NCI-H524 (cell line): ENCODE measurements at regions not wholly inside any gene's neighbourhood (a gene's known extent, or its start where the extent isn't known, plus 50 kb on each side); places are given as distances from the start of the nearest gene placed in this dataset.
"Not testable (repeated sequence)": the region's sequence is repeated elsewhere in the genome, so short reads cannot be mapped to it uniquely, and the experiment has no call there.

ENCODE experiments used
- DNase-seq, 2 experiments: peaks; one replicate each; lab custom pipeline; 2025; lab: John Stamatoyannopoulos, UW

DNA sequence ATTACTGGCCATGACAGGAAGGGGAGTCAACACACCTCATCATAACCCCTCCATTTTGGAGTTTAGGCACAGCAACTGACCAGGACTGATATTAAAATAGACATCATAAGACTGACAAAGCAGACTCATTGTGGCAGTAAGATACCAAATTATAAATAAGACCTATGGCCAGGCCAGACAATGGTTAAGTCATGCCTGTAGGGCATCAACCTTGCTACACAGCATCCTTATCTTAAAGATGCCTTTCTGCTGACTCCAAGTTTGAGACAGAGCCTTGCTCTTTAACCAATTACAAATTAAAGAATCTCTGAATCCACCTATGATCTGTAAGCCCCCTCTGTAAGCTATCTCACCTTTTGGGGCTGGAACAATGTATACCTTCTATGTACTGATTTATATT, 65.5 kb downstream of the VCX2 start:
- DNase-seq, result no peak

DNA sequence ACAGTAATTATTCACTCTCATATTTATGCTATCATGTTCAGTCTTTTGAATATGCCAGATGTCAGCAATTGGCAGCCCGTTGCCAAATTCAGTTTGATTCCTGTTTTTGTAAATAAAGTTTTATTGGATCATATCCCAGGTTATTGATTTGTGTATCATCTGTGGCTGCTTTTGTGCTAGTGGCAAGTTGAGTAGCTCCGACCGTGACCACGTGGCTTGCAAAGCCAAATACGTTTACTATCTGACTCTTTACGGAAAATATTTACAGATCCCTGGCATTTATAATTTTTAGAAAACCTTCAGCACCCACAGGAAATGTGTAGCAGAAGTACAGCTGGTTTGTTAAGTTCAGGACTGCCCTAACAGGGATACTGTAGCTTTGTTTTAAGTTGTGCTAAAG, 67.4 kb downstream of the VCX2 start:
- DNase-seq, result no peak

DNA sequence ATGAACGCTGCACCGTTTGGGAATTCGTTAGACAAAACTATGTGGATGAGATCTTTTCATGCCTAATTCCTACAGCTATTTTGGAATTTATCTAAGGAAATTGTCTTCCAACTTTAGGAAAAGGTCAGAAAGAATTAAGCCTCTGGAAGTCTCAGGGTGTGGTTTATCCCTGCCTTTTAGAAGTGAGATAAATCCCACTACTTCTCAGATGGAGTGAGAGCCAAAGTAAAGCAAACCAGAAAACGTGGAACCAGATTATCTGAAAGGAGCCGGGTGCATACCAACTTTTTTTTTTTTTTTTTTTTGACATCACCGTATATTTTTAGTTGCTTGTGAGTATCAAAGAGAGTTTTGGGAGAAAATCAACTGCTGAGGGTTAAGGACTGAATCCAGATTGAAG, 79.6 kb downstream of the VCX2 start:
- no peak for DNase-seq

DNA sequence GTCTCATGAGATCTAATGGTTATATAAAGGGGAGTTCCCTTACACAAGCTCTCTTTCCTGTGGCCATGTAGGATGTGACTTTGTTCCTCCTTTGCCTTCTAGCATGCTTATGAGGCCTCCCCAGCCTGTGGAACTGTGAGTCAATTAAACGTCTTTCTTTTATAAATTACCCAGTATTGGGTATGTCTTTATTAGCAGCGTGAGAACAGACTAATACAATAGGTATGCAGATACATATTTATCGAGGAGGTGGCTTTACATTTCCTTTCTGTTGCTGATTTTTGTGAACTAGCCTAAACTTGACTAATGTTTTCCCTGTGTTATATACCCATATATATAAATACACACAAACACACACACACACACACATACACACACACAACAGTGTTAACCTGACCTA, 80.2 kb downstream of the VCX2 start:
- DNase-seq, result no peak

DNA sequence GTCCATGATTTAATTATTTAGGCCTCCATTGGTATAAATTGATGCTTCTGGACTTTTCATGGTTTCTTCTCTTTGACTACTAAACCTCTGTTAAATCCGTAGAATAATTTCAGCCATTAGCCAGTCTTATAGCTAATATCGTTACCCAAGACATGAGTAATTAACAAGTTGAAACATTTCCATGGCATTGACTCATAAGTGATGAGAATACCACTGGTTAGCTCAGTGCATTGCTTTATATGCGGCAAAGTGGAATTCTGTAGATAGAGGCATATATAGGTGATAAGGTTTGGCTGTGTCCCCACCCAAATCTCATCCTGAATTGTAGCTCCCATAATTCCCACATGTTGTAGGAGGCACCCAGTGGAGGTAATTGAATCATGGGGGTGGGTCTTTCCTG, 80.6 kb downstream of the VCX2 start:
- DNase-seq, result no peak

DNA sequence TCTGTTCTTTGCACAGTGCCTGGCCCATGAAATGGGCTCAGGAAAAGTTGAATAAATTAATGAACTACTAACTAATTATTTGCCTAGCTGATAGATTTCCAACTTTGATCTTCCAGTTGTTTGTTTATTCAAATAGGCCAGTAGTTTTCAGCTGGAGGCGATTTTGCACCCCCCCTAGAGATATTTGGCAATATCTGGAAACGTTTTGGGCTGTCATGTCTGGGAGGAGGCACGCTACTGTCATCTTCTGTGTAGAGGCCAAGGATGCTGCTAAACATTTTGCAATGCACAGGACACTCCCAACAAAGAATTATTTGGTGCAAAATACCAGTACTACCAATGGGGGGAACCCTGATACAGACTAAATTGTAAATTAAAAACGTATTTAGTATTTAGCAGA, 81.9 kb downstream of the VCX2 start:
- no peak for DNase-seq

DNA sequence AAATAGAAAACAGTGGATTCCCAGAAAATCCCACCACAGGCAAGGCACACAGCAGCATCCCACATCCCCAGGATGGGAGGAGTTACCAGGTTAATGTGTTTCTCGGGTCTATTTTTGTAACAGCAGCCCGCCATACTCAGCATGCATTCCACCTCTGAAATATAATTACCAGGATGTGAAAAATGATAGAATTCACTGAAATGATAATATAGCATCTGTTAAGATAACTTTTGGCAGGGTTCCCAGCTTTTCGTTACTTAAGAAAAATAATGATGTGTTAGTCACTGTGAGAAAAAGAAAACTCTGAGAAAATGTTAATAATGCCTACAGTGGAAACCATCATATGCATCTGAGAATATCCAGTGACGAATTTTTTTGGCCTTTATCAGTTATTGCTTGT, 87.1 kb downstream of the VCX2 start:
- peak; percentile 7 to 37 for DNase-seq

DNA sequence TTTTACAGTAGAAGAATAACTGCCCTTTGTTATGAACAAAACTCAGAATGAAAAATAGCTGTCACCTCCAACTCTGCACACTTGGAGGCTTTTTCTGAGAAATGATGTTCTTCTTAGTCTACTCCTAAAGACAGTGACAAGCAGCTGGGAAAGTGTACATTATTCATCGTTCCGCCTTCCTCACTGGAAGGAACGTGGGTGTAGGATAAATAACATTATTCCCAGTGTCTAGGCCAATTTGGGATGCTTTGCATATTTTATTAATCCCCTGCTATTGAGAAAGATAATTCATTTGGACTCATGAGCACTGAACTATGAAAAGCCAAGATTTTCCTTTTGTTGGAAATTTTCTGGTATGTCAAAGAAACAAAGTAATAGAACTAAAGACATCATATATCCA, 87.8 kb downstream of the VCX2 start:
- DNase-seq, result no peak

DNA sequence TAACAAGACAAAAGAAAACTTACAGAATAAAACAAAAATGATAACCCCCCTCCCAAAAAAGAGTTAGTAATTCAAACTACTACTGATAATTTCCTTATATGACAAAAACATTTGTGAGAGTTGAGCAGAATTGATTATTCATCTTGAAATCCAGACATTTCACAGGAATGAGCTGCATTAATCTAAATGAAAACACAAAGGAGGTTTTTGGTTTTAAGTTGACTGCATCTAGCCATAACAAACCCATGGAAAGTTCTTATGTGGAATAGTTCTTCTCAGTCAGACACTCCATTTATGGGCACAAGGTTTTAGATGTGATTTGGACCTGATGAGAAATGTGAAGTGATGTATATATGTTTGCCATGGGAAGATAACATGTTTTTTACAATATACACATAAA, 95.4 kb downstream of the VCX2 start:
- no peak for DNase-seq

DNA sequence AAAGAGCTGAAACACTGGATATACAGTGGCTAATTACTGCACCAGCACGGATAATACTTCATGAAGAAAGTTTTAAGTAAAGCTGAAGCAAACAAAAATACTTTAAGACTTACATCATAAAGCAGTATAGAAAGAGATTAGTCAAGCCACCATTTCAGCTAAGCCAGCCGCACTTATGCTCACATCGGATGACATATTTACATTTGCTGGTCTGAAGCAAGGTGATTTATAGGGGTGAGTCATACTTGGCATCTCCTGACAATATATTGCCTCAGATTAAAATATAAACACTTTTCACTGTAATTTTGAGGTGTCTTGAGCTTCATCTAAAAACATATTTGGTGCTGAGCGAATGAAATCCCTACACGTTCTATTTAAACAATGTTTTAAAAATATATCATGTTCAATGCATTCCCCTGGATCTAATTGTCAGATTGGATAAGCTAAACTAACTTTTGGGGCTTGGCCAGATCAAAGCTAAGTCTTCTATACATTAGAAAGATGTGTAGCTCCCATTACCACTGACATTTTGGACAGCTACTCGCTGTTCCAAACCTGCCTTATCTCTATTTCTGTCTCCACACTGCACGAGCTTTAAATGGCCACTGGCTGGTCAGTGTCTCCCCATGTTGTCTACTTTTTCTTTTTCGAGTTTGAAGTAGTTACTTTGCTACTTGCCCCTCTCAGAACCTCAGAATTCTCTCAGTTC, 103.2 kb downstream of the VCX2 start:
- no peak for DNase-seq

DNA sequence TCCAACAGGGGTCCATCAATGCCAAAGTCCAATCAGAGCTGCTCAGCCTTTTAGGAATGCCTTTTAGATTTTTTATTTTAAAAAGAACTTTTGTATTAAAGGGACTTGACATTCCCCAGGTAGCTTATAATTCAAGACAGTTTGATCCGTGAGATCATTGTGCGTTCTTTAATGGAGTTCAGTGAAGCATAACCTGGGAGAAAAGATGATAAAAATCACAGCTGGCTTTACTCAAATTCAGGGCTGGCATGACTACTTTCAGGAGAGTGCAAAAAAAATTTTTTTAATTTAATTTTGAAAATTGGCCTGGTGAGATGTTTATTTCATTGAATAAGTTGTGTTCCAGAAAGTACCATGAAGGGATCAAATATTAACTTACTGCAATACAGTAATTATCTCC, 118.2 kb downstream of the VCX2 start:
- DNase-seq, result no peak

DNA sequence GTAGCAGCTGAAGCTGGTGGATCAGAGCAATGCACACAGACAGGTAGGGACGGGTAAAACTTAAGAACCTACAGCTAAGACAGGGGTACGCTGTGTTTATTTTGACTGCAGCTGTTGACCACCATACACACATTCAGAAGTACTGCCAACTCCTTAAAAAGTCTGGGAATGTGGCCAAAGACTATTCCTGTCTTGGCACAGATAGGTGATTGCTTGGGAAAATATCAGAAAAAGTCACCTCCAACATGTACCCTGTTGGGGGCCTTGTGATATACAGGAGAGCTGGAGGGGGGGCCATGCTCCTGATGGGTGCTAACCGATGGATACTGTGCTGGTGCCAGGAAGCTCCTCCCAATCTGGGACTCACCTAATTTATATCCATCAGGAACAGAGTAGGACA, 121.2 kb downstream of the VCX2 start:
- no peak for DNase-seq

DNA sequence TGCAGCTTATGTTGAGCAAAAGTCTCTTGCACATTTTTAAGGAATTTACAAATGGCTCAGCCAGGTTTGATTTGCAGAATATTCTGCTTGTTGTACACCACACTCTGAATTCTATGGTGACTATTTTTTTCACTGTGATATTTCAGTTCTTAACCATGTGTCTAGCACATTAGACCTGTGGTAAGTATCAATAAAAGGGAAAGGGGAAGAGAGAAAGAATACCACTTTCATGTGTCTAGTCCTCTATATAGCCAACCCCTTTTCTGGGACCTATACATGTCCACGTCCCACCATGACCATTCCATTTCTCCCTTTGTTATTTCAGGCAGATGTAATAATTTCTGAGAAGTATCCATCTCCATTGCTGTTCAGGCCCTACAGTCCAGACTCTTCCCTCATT, 121.3 kb upstream of the PNPLA4 start:
- DNase-seq, result no peak

DNA sequence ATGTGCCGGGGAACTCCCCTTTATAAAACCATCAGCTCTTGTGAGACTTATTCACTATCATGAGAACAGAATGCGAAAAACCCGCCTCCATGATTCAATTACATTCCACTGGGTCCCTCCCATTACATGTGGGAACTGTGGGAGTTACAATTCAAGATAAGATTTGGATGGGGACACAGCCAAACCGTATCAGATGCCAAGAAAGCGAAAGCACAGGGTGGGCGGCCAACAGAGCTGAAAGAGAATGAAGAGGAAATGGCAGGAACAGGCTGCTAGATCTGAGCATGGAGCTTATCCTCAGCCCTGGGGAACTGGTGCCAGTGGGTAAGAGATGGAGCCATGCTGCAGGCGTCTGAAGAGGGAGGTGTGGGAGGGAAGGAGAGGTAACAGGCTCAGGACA, 117.7 kb upstream of the PNPLA4 start:
- no peak for DNase-seq

DNA sequence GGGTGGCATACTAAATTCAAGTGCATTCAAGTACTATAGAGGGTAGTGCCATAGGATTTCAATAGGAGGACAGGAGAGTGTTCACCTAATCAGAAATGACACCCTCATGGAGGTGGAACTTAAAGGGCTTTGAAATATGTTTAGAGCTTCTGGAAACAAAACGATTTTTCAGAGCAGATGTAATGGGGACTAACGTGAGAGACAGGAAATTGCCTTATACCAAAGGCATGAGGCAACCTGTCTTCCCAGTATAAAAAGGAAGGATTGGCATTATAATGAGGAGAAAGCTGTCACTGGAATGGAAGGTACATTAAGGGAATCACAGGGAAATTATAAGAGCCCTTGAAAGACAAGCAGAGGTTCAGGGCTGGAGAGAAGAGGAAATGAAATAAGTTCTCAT, 116.3 kb upstream of the PNPLA4 start:
- no peak for DNase-seq

DNA sequence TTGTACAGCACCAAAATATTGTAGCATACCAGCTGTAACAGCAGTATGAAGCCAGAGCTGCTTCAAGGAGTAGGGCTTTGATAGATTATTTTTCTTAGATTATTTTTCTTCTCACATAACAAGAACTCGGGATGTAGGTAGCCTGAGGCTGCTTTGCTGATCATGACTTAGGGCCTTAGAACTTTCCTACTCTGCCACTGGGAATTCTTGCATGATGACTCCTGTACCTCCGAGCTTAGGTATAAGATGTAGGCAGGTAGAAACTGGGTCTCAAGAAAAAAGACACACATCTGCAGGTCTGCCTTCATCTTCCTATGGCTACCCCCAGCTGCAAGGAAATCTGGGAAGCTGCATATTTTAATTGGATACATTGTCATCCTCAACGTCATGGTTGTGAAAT, 115.9 kb upstream of the PNPLA4 start:
- DNase-seq, result no peak

DNA sequence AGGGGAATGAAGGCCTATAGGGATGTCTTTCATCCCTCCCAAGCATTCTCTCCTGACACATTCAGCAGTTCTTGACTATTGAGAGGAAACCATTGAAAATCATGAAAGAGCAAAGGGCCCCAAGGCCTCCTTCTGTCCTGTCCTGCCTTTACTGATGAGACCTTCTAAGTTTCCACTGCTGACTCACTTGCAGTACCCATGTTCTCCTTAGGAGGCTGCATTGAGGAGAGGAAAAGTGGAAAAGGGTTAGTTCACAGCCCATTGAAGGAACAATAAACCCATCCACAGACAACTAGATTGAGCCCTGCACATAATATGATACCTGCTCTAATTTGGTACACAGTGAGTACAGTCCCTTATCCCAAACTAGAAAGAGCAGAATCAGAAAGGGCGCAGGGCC, 115.1 kb upstream of the PNPLA4 start:
- DNase-seq, result peak in 1 of 2 experiments; percentile 2

DNA sequence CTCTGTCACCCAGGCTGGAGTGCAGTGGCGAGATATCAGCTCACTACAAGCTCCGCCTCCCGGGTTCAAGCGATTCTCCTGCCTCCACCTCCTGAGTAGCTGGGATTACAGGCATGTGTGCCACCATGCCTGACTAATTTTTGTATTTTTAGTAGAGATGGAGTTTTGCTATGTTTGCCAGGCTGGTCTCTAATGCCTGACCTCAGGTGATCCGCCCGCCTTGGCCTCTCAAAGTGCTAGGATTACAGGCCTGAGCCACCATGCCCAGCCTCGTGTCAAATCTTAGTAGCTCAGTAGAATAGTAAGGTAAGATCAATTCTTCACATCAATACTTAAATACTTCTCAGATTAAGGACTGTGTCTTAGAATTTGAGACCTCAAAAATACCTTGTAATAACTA, 112.5 kb upstream of the PNPLA4 start:
- DNase-seq, result not testable (repeated sequence)

DNA sequence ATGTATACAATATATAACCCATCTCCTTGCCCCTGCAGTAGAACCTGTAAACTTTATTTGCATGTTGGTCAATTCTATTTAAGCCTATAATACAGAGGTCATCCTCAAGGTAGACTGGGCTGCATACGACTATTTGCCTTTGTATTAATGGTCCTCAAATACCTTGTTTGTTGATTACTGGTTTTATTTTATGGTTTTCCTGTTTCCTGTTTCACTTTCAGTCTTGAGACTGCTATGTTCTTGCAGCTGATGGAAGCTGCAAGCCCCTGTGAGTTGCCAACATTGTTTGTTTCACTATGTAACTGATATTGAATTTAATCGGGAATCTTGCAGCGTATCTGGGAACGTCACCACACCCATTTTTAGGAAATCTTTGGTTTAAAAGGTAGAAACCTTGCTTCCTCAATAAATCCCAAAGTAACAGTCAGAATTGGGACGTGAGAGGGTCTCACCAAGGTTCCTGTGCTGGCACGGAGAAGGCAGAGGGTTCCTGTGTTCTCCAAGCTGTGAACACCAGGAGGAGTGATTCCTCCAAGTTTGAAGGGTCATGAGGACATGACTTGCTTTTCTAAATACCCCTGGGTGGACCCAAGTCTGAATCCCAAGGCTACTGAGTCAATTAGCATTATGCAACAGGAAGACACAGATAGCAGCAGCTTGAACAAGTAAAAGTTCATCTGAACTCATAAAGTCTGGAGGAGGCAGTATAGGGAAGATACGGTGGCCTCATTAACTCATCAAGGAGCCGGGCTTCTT, 110.6 kb upstream of the PNPLA4 start:
- no peak for DNase-seq

DNA sequence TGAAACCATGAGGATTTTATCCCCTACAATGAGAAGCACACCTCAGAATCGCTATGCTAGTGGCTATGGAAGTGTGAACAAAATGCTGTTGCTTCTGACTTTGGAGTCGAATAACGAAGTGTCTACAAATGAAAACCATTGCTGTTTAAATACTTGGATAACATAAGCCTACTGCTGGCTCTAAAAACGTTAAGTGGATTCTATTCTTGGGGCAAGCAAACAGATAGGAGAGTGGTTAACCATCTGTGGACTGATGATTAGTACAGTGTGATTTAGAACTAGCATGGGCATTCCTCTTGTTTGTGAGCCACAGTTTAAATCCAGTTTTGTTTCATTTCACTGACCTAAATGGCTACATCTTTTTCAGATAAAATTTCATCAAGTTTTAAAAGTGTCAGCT, 109.7 kb upstream of the PNPLA4 start:
- peak; percentile 6 to 28 for DNase-seq

DNA sequence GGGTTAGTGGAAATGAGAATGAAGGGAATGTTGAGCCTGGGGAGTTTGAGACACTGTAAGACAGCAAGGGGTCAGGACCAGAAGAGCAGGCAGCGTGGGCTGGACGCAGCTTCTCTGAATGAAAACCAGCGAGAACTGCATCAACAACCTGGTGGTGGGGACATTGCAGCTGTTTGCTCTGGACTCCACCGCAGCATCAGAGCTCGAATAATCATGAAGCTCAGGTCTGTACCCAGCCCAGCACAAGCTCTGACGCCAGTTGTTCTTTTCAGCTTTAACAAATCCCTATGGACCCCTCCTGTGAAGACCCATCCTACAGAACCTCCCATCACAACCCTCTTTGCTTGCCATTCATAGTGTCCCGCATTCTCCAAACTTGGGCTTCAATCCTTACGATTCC, 106.8 kb upstream of the PNPLA4 start:
- DNase-seq, result no peak

DNA sequence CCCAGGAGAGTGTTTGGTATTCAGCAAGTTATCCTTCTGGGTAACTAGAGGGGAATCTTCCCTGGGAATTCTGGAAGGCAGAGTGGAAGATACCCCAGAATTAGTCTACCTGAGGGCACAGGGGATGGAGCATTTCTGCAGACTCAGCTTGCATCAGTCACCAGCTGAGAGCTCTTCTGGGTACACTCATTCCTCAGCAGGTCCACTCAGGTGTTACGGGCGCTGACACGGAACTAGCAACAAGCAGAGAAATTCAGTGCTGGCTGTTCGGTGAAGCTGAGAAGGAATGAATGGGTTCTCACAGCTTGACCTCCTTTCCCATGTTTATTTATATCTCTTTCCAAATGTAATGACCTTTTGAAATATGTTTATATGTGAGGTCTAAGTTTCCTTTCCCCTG, 106.0 kb upstream of the PNPLA4 start:
- DNase-seq, result no peak

DNA sequence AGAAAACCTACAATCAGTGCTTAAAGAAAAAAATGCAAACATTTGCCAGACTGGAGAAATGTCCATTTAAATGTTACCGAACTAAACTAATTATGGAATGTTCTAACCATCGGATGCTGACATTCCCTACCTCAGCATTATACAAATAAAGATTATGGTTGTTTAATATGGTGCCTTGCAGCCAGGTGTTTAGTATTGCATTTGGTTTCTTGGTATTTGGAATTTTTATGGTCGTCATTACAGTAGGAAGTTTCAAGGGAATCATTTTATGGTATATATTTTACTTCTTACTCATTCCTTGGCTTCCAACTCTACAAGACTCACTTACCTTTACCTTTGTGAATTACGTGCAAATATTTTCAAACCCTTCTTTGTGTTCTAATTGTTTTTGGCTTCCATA, 103.1 kb upstream of the PNPLA4 start:
- no peak for DNase-seq

DNA sequence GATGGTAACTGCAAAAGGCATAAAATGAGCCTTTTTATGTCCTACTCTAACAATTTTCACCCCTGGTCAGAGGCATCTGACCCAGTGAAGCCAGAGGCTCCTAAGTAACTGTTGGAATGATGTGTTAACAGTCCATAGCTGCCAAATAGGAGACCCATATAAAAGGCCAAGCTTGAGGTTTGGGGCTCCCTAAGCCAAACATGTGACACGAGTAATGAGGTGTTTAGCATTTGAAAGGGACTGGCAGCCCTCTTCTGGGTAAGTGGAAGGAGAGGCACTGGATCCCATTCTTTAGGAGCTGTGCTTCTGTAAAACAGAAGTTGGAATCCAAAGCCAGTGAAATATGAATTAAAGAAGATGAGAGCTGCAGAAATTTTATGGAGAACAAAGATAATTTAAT, 100.6 kb upstream of the PNPLA4 start:
- DNase-seq, result no peak
